D721Med (cell line): ENCODE measurements at regions not wholly inside any gene's neighbourhood (a gene's known extent, or its start where the extent isn't known, plus 50 kb on each side); places are given as distances from the start of the nearest gene placed in this dataset.

Source experiments
- DNase-seq: peaks from one replicate; pipeline ENCODE4 v3.0.0; 2011; ENCODE audit warnings: low spot score; ENCODE audit not compliant: insufficient read length
- FAIRE-seq: peaks from 2 replicates; lab custom pipeline; 2011; peaks lifted over from hg19 to GRCh38; lab: Jason Lieb, UNC
- CTCF ChIP-seq: IDR thresholded peaks from 2 replicates; pipeline ENCODE4 v1.5.1; 2012; ENCODE audit warnings: mild to moderate bottlenecking, control low read depth; ENCODE audit not compliant: insufficient read depth; ENCODE audit errors: missing control alignments

- TF ChIP-seq CTCF, result no peak
- DNase-seq, result no peak
- FAIRE-seq, result no peak
Observed at GRCh38 chr2:116879650-116880160, 934.8 kb upstream of the DDX18 start.

- FAIRE-seq (no peak), DNase-seq (no peak)
- TF ChIP-seq CTCF, result no peak
Observed at GRCh38 chr2:116891191-116891590, 923.3 kb upstream of the DDX18 start.

- no peak for FAIRE-seq
- no peak for TF ChIP-seq CTCF
- DNase-seq, result no peak
Observed at GRCh38 chr2:116911540-116911939, 903.0 kb upstream of the DDX18 start.

GRCh38 chr2:116915673-116916072 is 898.8 kb upstream of the DDX18 start:
- no peak for FAIRE-seq
- no peak for DNase-seq
- TF ChIP-seq CTCF, result no peak

- no peak for TF ChIP-seq CTCF
- FAIRE-seq (no peak), DNase-seq (no peak)
Observed at GRCh38 chr2:116917196-116917595, 897.3 kb upstream of the DDX18 start.

- DNase-seq, result no peak
- no peak for FAIRE-seq
- TF ChIP-seq CTCF, result no peak
Observed at GRCh38 chr2:116918574-116918973, 895.9 kb upstream of the DDX18 start.

GRCh38 chr2:116922414-116922813 is 892.1 kb upstream of the DDX18 start:
- FAIRE-seq (no peak), DNase-seq (no peak)
- TF ChIP-seq CTCF, result no peak
